Ishikawa (cell line): ENCODE measurements at regions not wholly inside any gene's neighbourhood (a gene's known extent, or its start where the extent isn't known, plus 50 kb on each side); places are given as distances from the start of the nearest gene placed in this dataset.

Experiments used
- CEBPB ChIP-seq: IDR thresholded peaks from 2 replicates; pipeline ENCODE4 v1.6.1; 2012
- CREB1 ChIP-seq: IDR thresholded peaks from 2 replicates; pipeline ENCODE4 v1.6.1; 2012; ENCODE audit warnings: low read depth
- EGR1 ChIP-seq: IDR thresholded peaks from 2 replicates; pipeline ENCODE4 v1.6.1; 2012
- EP300 ChIP-seq: IDR thresholded peaks from 2 replicates; pipeline ENCODE4 v1.6.1; 2012; ENCODE audit warnings: borderline replicate concordance
- FOXM1 ChIP-seq: IDR thresholded peaks from 2 replicates; pipeline ENCODE4 v1.6.1; 2012; ENCODE audit warnings: low read depth, borderline replicate concordance
- NFIC ChIP-seq: IDR thresholded peaks from 2 replicates; pipeline ENCODE4 v1.6.1; 2012
- RAD21 ChIP-seq: IDR thresholded peaks from 2 replicates; pipeline ENCODE4 v1.6.1; 2012; ENCODE audit warnings: low read depth
- REST ChIP-seq: IDR thresholded peaks from 2 replicates; pipeline ENCODE4 v1.6.1; 2012; ENCODE audit warnings: low read depth, mild to moderate bottlenecking
- TAF1 ChIP-seq: IDR thresholded peaks from 2 replicates; pipeline ENCODE4 v1.6.1; 2012; ENCODE audit warnings: low read depth, mild to moderate bottlenecking
- TCF12 ChIP-seq: IDR thresholded peaks from 2 replicates; pipeline ENCODE4 v1.6.1; 2012; ENCODE audit warnings: low read depth
- TEAD4 ChIP-seq: IDR thresholded peaks from 2 replicates; pipeline ENCODE4 v1.6.1; 2012
- YY1 ChIP-seq: IDR thresholded peaks from 2 replicates; pipeline ENCODE4 v1.6.1; 2012; ENCODE audit warnings: low read depth
- ZBTB7A ChIP-seq: IDR thresholded peaks from 2 replicates; pipeline ENCODE4 v1.6.1; 2012; ENCODE audit warnings: low read depth
- TF ChIP-seq, protein P1 (sequence below): IDR thresholded peaks from 2 replicates; pipeline ENCODE4 v1.6.1; 2012
- TF ChIP-seq, protein P2 (sequence below): IDR thresholded peaks from 2 replicates; pipeline ENCODE4 v1.6.1; 2012

DNA sequence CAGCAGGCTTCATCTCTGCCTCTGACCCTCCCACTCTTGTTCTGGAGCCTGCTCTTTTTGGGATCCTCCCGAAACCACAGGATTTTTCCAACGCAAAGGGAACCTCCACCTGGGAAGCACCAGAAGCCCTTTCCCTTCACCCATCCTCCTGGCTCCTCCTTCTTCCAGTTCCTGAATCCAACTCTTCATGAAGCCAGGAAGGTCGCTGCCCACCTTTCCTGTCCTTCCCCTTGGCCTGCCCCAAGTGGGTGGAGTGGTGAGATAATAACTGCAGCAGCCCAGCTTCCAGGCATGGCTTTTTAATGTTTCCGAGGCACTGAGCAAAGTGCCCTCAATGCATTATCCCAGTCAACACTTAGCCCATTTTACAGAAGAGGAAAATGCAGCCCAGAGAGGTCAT lies 70.8 kb upstream of the EEPD1 start:
- TF ChIP-seq FOXM1 (no peak), YY1 (no peak), ZBTB7A (no peak), TEAD4 (no peak), TAF1 (no peak), CREB1 (no peak), EP300 (no peak), NFIC (no peak)
- TF ChIP-seq, protein P1, sequence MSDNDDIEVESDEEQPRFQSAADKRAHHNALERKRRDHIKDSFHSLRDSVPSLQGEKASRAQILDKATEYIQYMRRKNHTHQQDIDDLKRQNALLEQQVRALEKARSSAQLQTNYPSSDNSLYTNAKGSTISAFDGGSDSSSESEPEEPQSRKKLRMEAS = no peak

- no peak for TF ChIP-seq RAD21
- no peak for TF ChIP-seq REST
- no peak for TF ChIP-seq NFIC
- TF ChIP-seq TEAD4 = no peak
- TF ChIP-seq EGR1 = no peak
These were observed 70.1 kb upstream of the EEPD1 start for GRCh38 chr7:36082910-36083309.

- TF ChIP-seq RAD21 (no peak), FOXM1 (no peak), EGR1 (no peak), EP300 (no peak), NFIC (no peak), ZBTB7A (no peak), CREB1 (no peak), TEAD4 (no peak), YY1 (no peak), REST (no peak), CEBPB (no peak), TAF1 (no peak), TCF12 (no peak)
- TF ChIP-seq, protein P1 = no peak
- TF ChIP-seq, protein P2, sequence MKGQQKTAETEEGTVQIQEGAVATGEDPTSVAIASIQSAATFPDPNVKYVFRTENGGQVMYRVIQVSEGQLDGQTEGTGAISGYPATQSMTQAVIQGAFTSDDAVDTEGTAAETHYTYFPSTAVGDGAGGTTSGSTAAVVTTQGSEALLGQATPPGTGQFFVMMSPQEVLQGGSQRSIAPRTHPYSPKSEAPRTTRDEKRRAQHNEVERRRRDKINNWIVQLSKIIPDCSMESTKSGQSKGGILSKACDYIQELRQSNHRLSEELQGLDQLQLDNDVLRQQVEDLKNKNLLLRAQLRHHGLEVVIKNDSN = no peak
These were observed 69.3 kb upstream of the EEPD1 start for GRCh38 chr7:36083626-36084380.

GRCh38 chr7:36084485-36085091 lies 68.5 kb upstream of the EEPD1 start:
- TF ChIP-seq, protein P1 = peak; percentile 37; the same call in 1 of the 2 replicates
- TF ChIP-seq RAD21 (peak; percentile 46), NFIC (no peak)

- TF ChIP-seq CREB1 (no peak), ZBTB7A (no peak), RAD21 (no peak), NFIC (no peak), TEAD4 (no peak), YY1 (no peak), FOXM1 (no peak), EP300 (no peak), TCF12 (no peak), EGR1 (no peak), TAF1 (no peak)
- TF ChIP-seq, protein P2 = no peak
These were observed 68.0 kb upstream of the EEPD1 start for GRCh38 chr7:36085096-36085495.

DNA sequence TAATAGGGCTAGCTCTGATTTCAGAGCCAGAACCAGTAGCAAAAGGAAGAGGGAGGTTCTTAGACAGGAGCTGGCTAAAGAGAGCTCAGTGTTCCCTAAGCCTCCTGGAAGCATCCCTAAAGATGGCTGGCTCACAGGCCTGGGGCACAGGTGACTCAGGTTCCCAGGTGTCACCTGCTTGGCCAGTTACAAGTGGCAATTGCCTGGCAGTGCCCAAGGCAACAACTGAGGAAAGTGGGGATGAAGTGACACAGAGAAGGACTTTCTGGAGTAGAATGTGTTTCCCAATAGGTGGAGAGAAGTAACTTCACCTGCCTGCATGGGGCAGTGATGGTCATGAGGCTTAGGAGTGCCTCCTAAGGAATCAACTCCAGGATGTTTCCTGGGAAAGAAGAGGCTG lies 66.5 kb upstream of the EEPD1 start:
- TF ChIP-seq TAF1 (no peak), RAD21 (no peak), CREB1 (no peak), CEBPB (no peak), EGR1 (no peak), ZBTB7A (no peak), TCF12 (no peak), NFIC (no peak), FOXM1 (no peak), REST (no peak), EP300 (no peak), YY1 (no peak), TEAD4 (no peak)
- TF ChIP-seq, protein P1 = no peak
- TF ChIP-seq, protein P2 = no peak
